Ovary (tissue), 7 donors: ENCODE measurements at regions not wholly inside any gene's neighbourhood (a gene's known extent, or its start where the extent isn't known, plus 50 kb on each side); places are given as distances from the start of the nearest gene placed in this dataset.

Experiments used
- DNase-seq, 5 donors: peaks; one replicate each; pipeline ENCODE4 v3.0.0-alpha.2; 2019 to 2020
- H3K27ac ChIP-seq, 2 donors: fragments of 200-600 bp; one replicate each; pipeline versions ENCODE4 v1.5.1 to v1.8.0; 2019 to 2022
- H3K27me3 ChIP-seq: fragments of 200-600 bp; one replicate; pipeline ENCODE4 v1.8.0; 2022
- H3K36me3 ChIP-seq: fragments of 200-600 bp; sonication (generic); one replicate; pipeline ENCODE4 v1.5.1; 2019
- H3K4me1 ChIP-seq: one replicate; pipeline ENCODE4 v1.8.1; 2013; ENCODE audit warnings: mild to moderate bottlenecking, moderate library complexity; ENCODE audit not compliant: insufficient read depth
- H3K4me3 ChIP-seq: fragments of 200-600 bp; sonication (generic); one replicate; pipeline ENCODE4 v1.5.1; 2017
- H3K9me3 ChIP-seq, 2 donors: fragments of 200-600 bp in 1 of 2; sonication (generic) in 1 of 2; one replicate each; pipeline versions ENCODE4 v1.5.1 to v1.8.1; 2013 to 2019; ENCODE audit warnings: mild to moderate bottlenecking in 1 of 2, moderate library complexity in 1 of 2
- EP300 ChIP-seq: sonication (generic); formaldehyde crosslinking; IDR thresholded peaks from one replicate; pipeline ENCODE4 v1.6.1; 2017; ENCODE audit warnings: antibody characterized with exemption
- POLR2A ChIP-seq: fragments of 450-650 bp; IDR thresholded peaks from one replicate; pipeline ENCODE4 v1.6.1; 2017; ENCODE audit warnings: antibody characterized with exemption, mild to moderate bottlenecking, moderate library complexity
- WGBS, 3 donors: extraction: QIAGEN DNeasy Blood & Tissue Kit in 1 of 3; methylation state at CpG; one replicate each; pipeline versions ENCODE4 v1.1.5 to v1.1.7; 2013 to 2017; 5-methylcytosine and 5-hydroxymethylcytosine counted together
- intact Hi-C, 4 donors: fragments of 100-400 bp; cut with DNase I; formaldehyde crosslinking; loops; one replicate each; pipeline versions ENCODE4 v1.11.0 to v1.15.1; 2022 to 2023
- TF ChIP-seq, protein P1 (sequence below), 3 donors: fragments of 450-650 bp in 2 of 3; fragments of 200-600 bp in 1 of 3; IDR thresholded peaks; one replicate each; pipeline versions ENCODE4 v1.5.1 to v1.8.0; 2016 to 2022; ENCODE audit warnings: antibody characterized with exemption in 3 of 3, mild to moderate bottlenecking in 1 of 3
- donor health status: DM: no; HTN: no; CAD: no; lungs with moderate emphysema.
- donor health status: DM: no; HTN: no; CAD: no.
- donor health status: Bipolar disorder and iron deficiency.
- donor health status: DM: no; HTN: no; CAD: no.
- donor health status: DM: yes; HTN: yes; CAD: no.

DNA sequence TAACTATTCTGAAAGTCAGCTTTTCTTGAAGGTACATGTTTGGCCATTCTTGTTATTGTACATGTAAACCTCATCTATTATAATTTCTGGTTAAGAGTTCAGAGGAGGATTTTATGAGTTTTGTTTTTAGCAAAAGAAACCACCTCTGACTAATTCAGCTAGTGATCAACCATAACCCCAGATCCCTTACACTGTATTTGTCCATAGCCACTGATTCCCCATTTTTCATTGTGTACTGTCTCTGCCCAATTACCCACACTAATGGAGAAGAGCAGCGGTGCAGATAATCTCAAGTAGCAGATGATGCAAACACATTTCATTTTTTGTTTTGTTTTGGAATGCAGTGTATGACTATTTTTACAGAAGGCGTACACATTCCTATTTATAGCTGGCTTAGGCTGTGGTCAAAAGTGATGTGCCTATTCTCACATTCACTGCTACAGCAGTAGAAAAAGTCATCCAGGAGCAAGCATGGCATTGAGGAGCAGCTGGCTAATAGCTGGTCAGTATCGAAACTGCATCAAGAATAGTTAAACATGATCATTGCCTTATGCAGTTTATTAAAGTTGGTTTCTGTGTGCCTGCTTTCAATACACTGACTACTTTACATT, 988.3 kb downstream of the DTWD2 start:
- no peaks in the 10 kb centered on the region for H3K9me3 ChIP-seq
- H3K27ac ChIP-seq = no peak overlapping the region
- no peaks in the 10 kb centered on the region for H3K27me3 ChIP-seq
- WGBS, 3 donors = 9 to 44% (median 21%) methylated on average over 3 of the region's 3 CpGs
- TF ChIP-seq EP300 (no peak), POLR2A (no peak)
- TF ChIP-seq, protein P1, sequence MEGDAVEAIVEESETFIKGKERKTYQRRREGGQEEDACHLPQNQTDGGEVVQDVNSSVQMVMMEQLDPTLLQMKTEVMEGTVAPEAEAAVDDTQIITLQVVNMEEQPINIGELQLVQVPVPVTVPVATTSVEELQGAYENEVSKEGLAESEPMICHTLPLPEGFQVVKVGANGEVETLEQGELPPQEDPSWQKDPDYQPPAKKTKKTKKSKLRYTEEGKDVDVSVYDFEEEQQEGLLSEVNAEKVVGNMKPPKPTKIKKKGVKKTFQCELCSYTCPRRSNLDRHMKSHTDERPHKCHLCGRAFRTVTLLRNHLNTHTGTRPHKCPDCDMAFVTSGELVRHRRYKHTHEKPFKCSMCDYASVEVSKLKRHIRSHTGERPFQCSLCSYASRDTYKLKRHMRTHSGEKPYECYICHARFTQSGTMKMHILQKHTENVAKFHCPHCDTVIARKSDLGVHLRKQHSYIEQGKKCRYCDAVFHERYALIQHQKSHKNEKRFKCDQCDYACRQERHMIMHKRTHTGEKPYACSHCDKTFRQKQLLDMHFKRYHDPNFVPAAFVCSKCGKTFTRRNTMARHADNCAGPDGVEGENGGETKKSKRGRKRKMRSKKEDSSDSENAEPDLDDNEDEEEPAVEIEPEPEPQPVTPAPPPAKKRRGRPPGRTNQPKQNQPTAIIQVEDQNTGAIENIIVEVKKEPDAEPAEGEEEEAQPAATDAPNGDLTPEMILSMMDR (IDR thresholded peaks at IDR 0.05) = no peak
- no peak for DNase-seq
- H3K4me1 ChIP-seq = peaks cover 4% of the 10 kb centered on the region
- H3K36me3 ChIP-seq = no peaks in the 10 kb centered on the region
- no peak overlapping the region for H3K4me3 ChIP-seq
- intact Hi-C loops = no loop called here

DNA sequence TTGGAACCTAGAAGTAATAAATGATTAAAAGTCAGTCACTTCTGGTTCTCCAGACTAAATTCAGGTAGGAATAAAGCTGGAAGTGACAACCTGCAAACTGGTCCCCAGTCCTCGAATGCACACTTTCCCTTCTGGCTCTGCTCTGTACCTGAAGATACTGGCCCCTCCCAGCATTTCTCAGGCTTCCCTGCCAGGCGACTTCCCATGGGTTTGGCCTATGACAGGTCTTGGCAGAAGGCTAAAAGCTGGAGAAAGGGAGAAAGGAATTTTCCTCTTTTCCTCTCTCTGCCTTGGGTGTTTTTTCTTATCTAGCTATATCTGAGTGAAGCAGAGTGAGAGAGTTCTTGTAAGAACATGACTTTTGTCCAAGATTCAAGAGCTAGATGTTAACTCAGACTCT, 1005.7 kb downstream of the DTWD2 start:
- no peak overlapping the region for H3K27ac ChIP-seq
- WGBS, 3 donors = 61 to 78% (median 65%) methylated on average over 2 of the region's 2 CpGs
- TF ChIP-seq, protein P1 (IDR thresholded peaks at IDR 0.05) = no peak
- TF ChIP-seq POLR2A (no peak), EP300 (no peak)

DNA sequence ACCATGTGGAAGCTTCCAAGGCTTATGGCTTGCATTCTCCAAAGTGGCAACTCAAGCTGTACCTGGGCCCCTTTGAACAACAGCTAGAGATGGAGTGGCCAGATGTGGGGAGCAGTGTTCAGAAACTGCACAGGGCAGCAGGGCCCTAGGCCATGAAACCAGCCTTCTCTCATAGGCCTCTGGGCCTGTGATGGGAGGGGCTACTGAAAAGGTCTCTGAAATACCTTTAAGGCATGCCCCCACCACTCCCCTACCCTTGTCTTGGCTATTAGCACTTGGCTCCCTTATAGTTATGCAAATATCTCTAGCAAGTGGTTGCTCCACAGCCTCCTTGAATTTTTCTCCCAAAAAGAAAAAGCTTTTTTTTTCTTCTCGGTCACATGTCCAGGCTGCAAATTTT, 1014.6 kb downstream of the DTWD2 start:
- H3K27ac ChIP-seq = no peak overlapping the region
- no peak overlapping the region for H3K4me3 ChIP-seq
- no peaks in the 10 kb centered on the region for H3K27me3 ChIP-seq
- WGBS, 3 donors = 95 to 100% (median 97%) methylated on average over 1 of the region's 1 CpG
- intact Hi-C loops = no loop called here
- DNase-seq = no peak
- no peaks in the 10 kb centered on the region for H3K4me1 ChIP-seq
- H3K9me3 ChIP-seq = no peaks in the 10 kb centered on the region
- H3K36me3 ChIP-seq = no peaks in the 10 kb centered on the region
- no peak for TF ChIP-seq POLR2A
- no peak for TF ChIP-seq EP300
- TF ChIP-seq, protein P1 (IDR thresholded peaks at IDR 0.05) = no peak

More for the DNA sequence above, 1005.7 kb downstream of the DTWD2 start:
- no peak for DNase-seq
- intact Hi-C loops = no loop called here
- no peak overlapping the region for H3K4me3 ChIP-seq
- H3K36me3 ChIP-seq = no peaks in the 10 kb centered on the region
- no peaks in the 10 kb centered on the region for H3K9me3 ChIP-seq
- no peaks in the 10 kb centered on the region for H3K4me1 ChIP-seq
- no peaks in the 10 kb centered on the region for H3K27me3 ChIP-seq

DNA sequence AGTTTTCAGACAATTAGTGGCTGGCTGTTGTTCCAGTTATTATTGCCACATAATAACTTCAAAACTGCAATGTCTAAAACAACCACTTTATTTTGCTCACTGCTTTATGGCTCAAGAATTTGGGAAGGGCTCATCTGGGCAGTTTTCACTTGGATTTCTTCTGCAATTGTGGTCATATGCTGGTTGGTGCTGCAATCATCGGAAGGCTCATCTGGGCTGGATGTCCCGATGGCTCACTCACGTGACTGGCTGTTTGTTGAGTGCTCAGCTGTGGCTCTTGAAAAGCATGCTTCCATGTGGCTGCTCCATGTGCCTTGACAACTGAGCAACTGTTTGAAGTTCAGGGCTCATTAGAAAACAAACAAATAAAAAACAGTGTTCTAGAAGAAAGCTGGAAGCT, 1032.5 kb downstream of the DTWD2 start:
- Histone ChIP-seq H3K27me3 (no peaks in the 10 kb centered on the region), H3K4me3 (no peak overlapping the region), H3K36me3 (no peaks in the 10 kb centered on the region), H3K4me1 (no peaks in the 10 kb centered on the region), H3K27ac (no peak overlapping the region), H3K9me3 (no peaks in the 10 kb centered on the region)
- no peak for TF ChIP-seq EP300
- TF ChIP-seq, protein P1 (IDR thresholded peaks at IDR 0.05) = no peak
- no peak for TF ChIP-seq POLR2A
- 89 to 97% (median 95%) methylated on average over 3 of the region's 3 CpGs for WGBS, 3 donors
- DNase-seq = no peak
- intact Hi-C loops = no loop called here
